Activated naive CD4-positive, alpha-beta T cell treated with anti-CD3 and anti-CD28 coated beads, Interleukin-2, amount 10 ng/mL, durations not matched to agents 7 days and 5 days (primary cell): ENCODE measurements at regions not wholly inside any gene's neighbourhood (a gene's known extent, or its start where the extent isn't known, plus 50 kb on each side); places are given as distances from the start of the nearest gene placed in this dataset.
"Not testable (repeated sequence)": the region's sequence is repeated elsewhere in the genome, so short reads cannot be mapped to it uniquely, and the experiment has no call there.

Source experiments
- CTCF ChIA-PET: fragments of 350-600 bp; sonication (Branson Sonifier 250); formaldehyde crosslinking; loops from one replicate; lab custom pipeline; 2021; ENCODE audit warnings: antibody characterized with exemption; lab: Charles Lee
- DNase-seq: peaks from one replicate; pipeline ENCODE4 v3.0.0-alpha.2; 2020
- H3K27ac Mint-ChIP-seq: one replicate; pipeline ENCODE4 v1.8.0; 2021; ENCODE audit warnings: mild to moderate bottlenecking, moderate library complexity, mixed read lengths
- H3K27me3 Mint-ChIP-seq: one replicate; pipeline ENCODE4 v1.8.0; 2021; ENCODE audit warnings: mild to moderate bottlenecking, mixed read lengths
- H3K36me3 Mint-ChIP-seq: one replicate; pipeline ENCODE4 v1.8.0; 2021; ENCODE audit warnings: mixed read lengths
- H3K4me1 Mint-ChIP-seq: one replicate; pipeline ENCODE4 v1.8.0; 2021; ENCODE audit warnings: mixed read lengths
- H3K4me3 Mint-ChIP-seq: one replicate; pipeline ENCODE4 v1.8.0; 2021; ENCODE audit warnings: mild to moderate bottlenecking, moderate library complexity, mixed read lengths
- H3K9me3 Mint-ChIP-seq: one replicate; pipeline ENCODE4 v1.8.0; 2021; ENCODE audit warnings: mixed read lengths

GRCh38 chr9:95803197-95803596 lies 72.3 kb upstream of the ERCC6L2 start:
- Mint-ChIP-seq H3K4me1 (no peaks in the 10 kb centered on the region), H3K36me3 (no peaks in the 10 kb centered on the region), H3K4me3 (no peak overlapping the region), H3K27me3 (peaks cover 20% of the 10 kb centered on the region), H3K9me3 (no peaks in the 10 kb centered on the region), H3K27ac (no peak overlapping the region)
- no peak for DNase-seq
- CTCF ChIA-PET, result no interaction called here

- H3K27me3 Mint-ChIP-seq, result peaks cover 19% of the 10 kb centered on the region
- DNase-seq, result no peak
- H3K27ac Mint-ChIP-seq, result no peak overlapping the region
- H3K4me3 Mint-ChIP-seq, result no peak overlapping the region
- no peaks in the 10 kb centered on the region for H3K9me3 Mint-ChIP-seq
- CTCF ChIA-PET, result no interaction called here
- H3K36me3 Mint-ChIP-seq, result no peaks in the 10 kb centered on the region
- H3K4me1 Mint-ChIP-seq, result no peaks in the 10 kb centered on the region
These were observed 73.7 kb upstream of the ERCC6L2 start for GRCh38 chr9:95801797-95802196.

GRCh38 chr9:95796029-95796428 lies 79.5 kb upstream of the ERCC6L2 start:
- H3K9me3 Mint-ChIP-seq, result no peaks in the 10 kb centered on the region
- no peak overlapping the region for H3K27ac Mint-ChIP-seq
- CTCF ChIA-PET, result no interaction called here
- peaks cover 18% of the 10 kb centered on the region for H3K27me3 Mint-ChIP-seq
- no peak for DNase-seq
- no peak overlapping the region for H3K4me3 Mint-ChIP-seq
- no peaks in the 10 kb centered on the region for H3K4me1 Mint-ChIP-seq
- H3K36me3 Mint-ChIP-seq, result no peaks in the 10 kb centered on the region

GRCh38 chr9:95793924-95794828 lies 81.3 kb upstream of the ERCC6L2 start:
- Mint-ChIP-seq H3K36me3 (no peaks in the 10 kb centered on the region), H3K4me3 (no peak overlapping the region), H3K27me3 (peaks cover 19% of the 10 kb centered on the region), H3K4me1 (no peaks in the 10 kb centered on the region), H3K27ac (no peak overlapping the region), H3K9me3 (no peaks in the 10 kb centered on the region)
- no peak for DNase-seq
- CTCF ChIA-PET, result no interaction called here

GRCh38 chr9:95791695-95792094 lies 83.8 kb upstream of the ERCC6L2 start:
- DNase-seq, result no peak
- Mint-ChIP-seq H3K27me3 (peaks cover 19% of the 10 kb centered on the region), H3K9me3 (no peaks in the 10 kb centered on the region), H3K36me3 (no peaks in the 10 kb centered on the region), H3K4me3 (no peak overlapping the region), H3K27ac (no peak overlapping the region), H3K4me1 (no peaks in the 10 kb centered on the region)
- CTCF ChIA-PET, result no interaction called here

- Mint-ChIP-seq H3K36me3 (no peaks in the 10 kb centered on the region), H3K27ac (no peak overlapping the region), H3K4me3 (no peak overlapping the region), H3K27me3 (peaks cover 21% of the 10 kb centered on the region), H3K4me1 (no peaks in the 10 kb centered on the region), H3K9me3 (no peaks in the 10 kb centered on the region)
- no peak for DNase-seq
- CTCF ChIA-PET, result no interaction called here
These were observed 84.2 kb upstream of the ERCC6L2 start for GRCh38 chr9:95791286-95791685.

- no peak overlapping the region for H3K4me3 Mint-ChIP-seq
- H3K27ac Mint-ChIP-seq, result no peak overlapping the region
- no peaks in the 10 kb centered on the region for H3K36me3 Mint-ChIP-seq
- DNase-seq, result no peak
- H3K4me1 Mint-ChIP-seq, result no peaks in the 10 kb centered on the region
- no peaks in the 10 kb centered on the region for H3K9me3 Mint-ChIP-seq
- CTCF ChIA-PET, result interaction anchor here (0.7 kb wide), 1 partner anchor 32 kb away, joined by 3 read pairs; no protein-coding TSS in a partner anchor
- peaks cover 28% of the 10 kb centered on the region for H3K27me3 Mint-ChIP-seq
These were observed 86.9 kb upstream of the ERCC6L2 start for GRCh38 chr9:95788521-95788991.

- peaks cover 27% of the 10 kb centered on the region for H3K27me3 Mint-ChIP-seq
- H3K4me3 Mint-ChIP-seq, result no peak overlapping the region
- no peak for DNase-seq
- CTCF ChIA-PET, result no interaction called here
- H3K36me3 Mint-ChIP-seq, result no peaks in the 10 kb centered on the region
- no peaks in the 10 kb centered on the region for H3K4me1 Mint-ChIP-seq
- no peaks in the 10 kb centered on the region for H3K9me3 Mint-ChIP-seq
- H3K27ac Mint-ChIP-seq, result no peak overlapping the region
These were observed 87.5 kb upstream of the ERCC6L2 start for GRCh38 chr9:95788021-95788420.

- H3K4me3 Mint-ChIP-seq, result no peak overlapping the region
- CTCF ChIA-PET, result no interaction called here
- H3K36me3 Mint-ChIP-seq, result no peaks in the 10 kb centered on the region
- H3K27ac Mint-ChIP-seq, result no peak overlapping the region
- DNase-seq, result no peak
- no peaks in the 10 kb centered on the region for H3K9me3 Mint-ChIP-seq
- H3K4me1 Mint-ChIP-seq, result no peaks in the 10 kb centered on the region
- peaks cover 23% of the 10 kb centered on the region for H3K27me3 Mint-ChIP-seq
These were observed 90.3 kb upstream of the ERCC6L2 start for GRCh38 chr9:95785209-95785608.

GRCh38 chr9:95784318-95784717 lies 91.2 kb upstream of the ERCC6L2 start:
- H3K36me3 Mint-ChIP-seq, result no peaks in the 10 kb centered on the region
- no peak for DNase-seq
- CTCF ChIA-PET, result no interaction called here

GRCh38 chr9:95783426-95783975 lies 92.0 kb upstream of the ERCC6L2 start:
- CTCF ChIA-PET, result no interaction called here
- no peak for DNase-seq
- no peak overlapping the region for H3K4me3 Mint-ChIP-seq

More at GRCh38 chr9:95784318-95784717, 91.2 kb upstream of the ERCC6L2 start:
- H3K9me3 Mint-ChIP-seq, result no peaks in the 10 kb centered on the region
- H3K4me1 Mint-ChIP-seq, result no peaks in the 10 kb centered on the region
- H3K27me3 Mint-ChIP-seq, result peaks cover 21% of the 10 kb centered on the region
- no peak overlapping the region for H3K27ac Mint-ChIP-seq
- H3K4me3 Mint-ChIP-seq, result no peak overlapping the region

GRCh38 chr9:95780751-95781150 lies 94.7 kb upstream of the ERCC6L2 start:
- Mint-ChIP-seq H3K4me1 (no peaks in the 10 kb centered on the region), H3K9me3 (no peaks in the 10 kb centered on the region), H3K36me3 (no peaks in the 10 kb centered on the region), H3K27me3 (peaks cover 7% of the 10 kb centered on the region), H3K27ac (no peak overlapping the region), H3K4me3 (no peak overlapping the region)
- CTCF ChIA-PET, result no interaction called here
- no peak for DNase-seq

More at GRCh38 chr9:95783426-95783975, 92.0 kb upstream of the ERCC6L2 start:
- no peaks in the 10 kb centered on the region for H3K4me1 Mint-ChIP-seq
- peaks cover 15% of the 10 kb centered on the region for H3K27me3 Mint-ChIP-seq
- H3K27ac Mint-ChIP-seq, result no peak overlapping the region
- no peaks in the 10 kb centered on the region for H3K36me3 Mint-ChIP-seq
- no peaks in the 10 kb centered on the region for H3K9me3 Mint-ChIP-seq

GRCh38 chr9:95780121-95780520 lies 95.4 kb upstream of the ERCC6L2 start:
- CTCF ChIA-PET, result no interaction called here
- no peak for DNase-seq
- no peaks in the 10 kb centered on the region for H3K4me1 Mint-ChIP-seq
- H3K27ac Mint-ChIP-seq, result no peak overlapping the region
- H3K36me3 Mint-ChIP-seq, result no peaks in the 10 kb centered on the region
- H3K9me3 Mint-ChIP-seq, result no peaks in the 10 kb centered on the region
- no peak overlapping the region for H3K4me3 Mint-ChIP-seq
- peaks cover 8% of the 10 kb centered on the region for H3K27me3 Mint-ChIP-seq

GRCh38 chr9:95779597-95779996 lies 95.9 kb upstream of the ERCC6L2 start:
- H3K36me3 Mint-ChIP-seq, DNase-seq, H3K4me1 Mint-ChIP-seq, CTCF ChIA-PET, H3K27ac Mint-ChIP-seq, H3K4me3 Mint-ChIP-seq, H3K9me3 Mint-ChIP-seq, H3K27me3 Mint-ChIP-seq: not testable (repeated sequence)

GRCh38 chr9:95778957-95779356 lies 96.5 kb upstream of the ERCC6L2 start:
- H3K4me1 Mint-ChIP-seq, result no peaks in the 10 kb centered on the region
- DNase-seq, result no peak
- no peaks in the 10 kb centered on the region for H3K9me3 Mint-ChIP-seq
- no peak overlapping the region for H3K4me3 Mint-ChIP-seq
- no peaks in the 10 kb centered on the region for H3K36me3 Mint-ChIP-seq
- CTCF ChIA-PET, result no interaction called here
- peaks cover 10% of the 10 kb centered on the region for H3K27me3 Mint-ChIP-seq
- H3K27ac Mint-ChIP-seq, result no peak overlapping the region
